AG09309 (cell line): ENCODE measurements at regions not wholly inside any gene's neighbourhood (a gene's known extent, or its start where the extent isn't known, plus 50 kb on each side); places are given as distances from the start of the nearest gene placed in this dataset.

ENCODE experiments used
- DNase-seq: peaks from one replicate; pipeline ENCODE4 v3.0.0-alpha.2; 2010; ENCODE audit warnings: low read depth
- H3K4me3 ChIP-seq: 2 replicates; pipeline ENCODE4 v1.5.1; 2011; ENCODE audit warnings: mild to moderate bottlenecking, low read depth, low read length, moderate library complexity; ENCODE audit not compliant: control insufficient read depth
- CTCF ChIP-seq: IDR thresholded peaks from 2 replicates; pipeline ENCODE4 v1.5.1; 2011; ENCODE audit warnings: mild to moderate bottlenecking, low read depth, low read length, inconsistent platforms; ENCODE audit not compliant: insufficient read depth, control insufficient read depth; ENCODE audit errors: missing control alignments

GRCh38 chr18:57859314-57859713 is 56.2 kb upstream of the ATP8B1 start:
- no peak for DNase-seq
- peak; percentile 41 for TF ChIP-seq CTCF
- H3K4me3 ChIP-seq = no peak overlapping the region

GRCh38 chr18:57856557-57857280 is 53.6 kb upstream of the ATP8B1 start:
- TF ChIP-seq CTCF = no peak

GRCh38 chr18:57856128-57856527 is 53.0 kb upstream of the ATP8B1 start:
- H3K4me3 ChIP-seq = no peak overlapping the region
- DNase-seq = no peak
- no peak for TF ChIP-seq CTCF

More at GRCh38 chr18:57856557-57857280, 53.6 kb upstream of the ATP8B1 start:
- no peak for DNase-seq
- no peak overlapping the region for H3K4me3 ChIP-seq

GRCh38 chr18:57855551-57855950 is 52.4 kb upstream of the ATP8B1 start:
- no peak for DNase-seq
- no peak for TF ChIP-seq CTCF

GRCh38 chr18:57854726-57855125 is 51.6 kb upstream of the ATP8B1 start:
- no peak for DNase-seq
- TF ChIP-seq CTCF = no peak
- no peak overlapping the region for H3K4me3 ChIP-seq

More at GRCh38 chr18:57855551-57855950, 52.4 kb upstream of the ATP8B1 start:
- H3K4me3 ChIP-seq = no peak overlapping the region

GRCh38 chr18:57853864-57854263 is 50.7 kb upstream of the ATP8B1 start:
- no peak for TF ChIP-seq CTCF
- H3K4me3 ChIP-seq = no peak overlapping the region
- no peak for DNase-seq
